HL-60 (cell line): ENCODE measurements at regions not wholly inside any gene's neighbourhood (a gene's known extent, or its start where the extent isn't known, plus 50 kb on each side); places are given as distances from the start of the nearest gene placed in this dataset.
"Not testable (repeated sequence)": the region's sequence is repeated elsewhere in the genome, so short reads cannot be mapped to it uniquely, and the experiment has no call there.

ENCODE experiments used
- DNase-seq, 2 experiments: peaks; one replicate each; pipeline ENCODE4 v3.0.0-alpha.2; 2010 to 2020; ENCODE audit warnings: low read depth in 1 of 2, low spot score in 1 of 2
- H3K27ac ChIP-seq: fragments of 250-450 bp; sonication (Bioruptor Pico); replicated peaks from 2 replicates; pipeline ENCODE4 v1.5.1; 2020; ENCODE audit warnings: mild to moderate bottlenecking, moderate library complexity
- H3K27me3 ChIP-seq: fragments of 250-450 bp; sonication (Bioruptor Pico); 2 replicates; pipeline ENCODE4 v1.5.1; 2021; ENCODE audit warnings: mild to moderate bottlenecking, moderate library complexity; ENCODE audit not compliant: insufficient read depth, poor library complexity, severe bottlenecking
- H3K4me3 ChIP-seq: replicated peaks from 2 replicates; pipeline ENCODE4 v1.5.1; 2011; ENCODE audit warnings: mild to moderate bottlenecking, control low read depth, low read length; ENCODE audit not compliant: insufficient read depth
- GABPA ChIP-seq: IDR thresholded peaks from 2 replicates; pipeline ENCODE4 v1.6.1; 2012; ENCODE audit warnings: low read depth
- POLR2AphosphoS5 ChIP-seq: IDR thresholded peaks from 2 replicates; pipeline ENCODE4 v1.6.1; 2012; ENCODE audit warnings: low read depth
- SPI1 ChIP-seq: IDR thresholded peaks from 2 replicates; pipeline ENCODE4 v1.6.1; 2012; ENCODE audit warnings: low read depth, mild to moderate bottlenecking, borderline replicate concordance
- TF ChIP-seq, protein P1 (sequence below): IDR thresholded peaks from 2 replicates; pipeline ENCODE4 v1.6.1; 2012; ENCODE audit warnings: low read depth; ENCODE audit not compliant: insufficient replicate concordance
- TF ChIP-seq, protein P2 (sequence below): IDR thresholded peaks from one replicate; pipeline ENCODE4 v1.5.1; 2011; ENCODE audit warnings: low read length, control low read depth, inconsistent platforms; ENCODE audit not compliant: insufficient read depth

DNA sequence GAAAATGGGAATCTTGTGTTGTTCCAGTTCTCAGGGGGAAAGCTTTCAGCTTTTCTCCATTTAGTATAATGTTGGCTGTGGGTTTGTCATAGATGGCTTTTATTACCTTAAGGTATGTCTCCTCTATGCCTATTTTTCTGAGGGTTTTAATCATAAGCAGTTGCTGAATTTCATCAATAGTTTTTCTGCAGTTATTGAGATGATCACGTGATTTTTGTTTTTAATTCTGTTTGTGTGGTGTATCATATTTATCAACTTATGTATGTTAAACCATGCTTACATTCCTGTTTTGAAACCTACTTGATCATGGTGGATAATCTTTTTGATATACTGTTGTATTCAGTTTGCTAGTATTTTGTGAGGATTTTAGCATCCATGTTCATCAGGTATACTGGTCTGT is 66.8 kb upstream of the CENPE start:
- no peak for TF ChIP-seq SPI1
- TF ChIP-seq, protein P1, sequence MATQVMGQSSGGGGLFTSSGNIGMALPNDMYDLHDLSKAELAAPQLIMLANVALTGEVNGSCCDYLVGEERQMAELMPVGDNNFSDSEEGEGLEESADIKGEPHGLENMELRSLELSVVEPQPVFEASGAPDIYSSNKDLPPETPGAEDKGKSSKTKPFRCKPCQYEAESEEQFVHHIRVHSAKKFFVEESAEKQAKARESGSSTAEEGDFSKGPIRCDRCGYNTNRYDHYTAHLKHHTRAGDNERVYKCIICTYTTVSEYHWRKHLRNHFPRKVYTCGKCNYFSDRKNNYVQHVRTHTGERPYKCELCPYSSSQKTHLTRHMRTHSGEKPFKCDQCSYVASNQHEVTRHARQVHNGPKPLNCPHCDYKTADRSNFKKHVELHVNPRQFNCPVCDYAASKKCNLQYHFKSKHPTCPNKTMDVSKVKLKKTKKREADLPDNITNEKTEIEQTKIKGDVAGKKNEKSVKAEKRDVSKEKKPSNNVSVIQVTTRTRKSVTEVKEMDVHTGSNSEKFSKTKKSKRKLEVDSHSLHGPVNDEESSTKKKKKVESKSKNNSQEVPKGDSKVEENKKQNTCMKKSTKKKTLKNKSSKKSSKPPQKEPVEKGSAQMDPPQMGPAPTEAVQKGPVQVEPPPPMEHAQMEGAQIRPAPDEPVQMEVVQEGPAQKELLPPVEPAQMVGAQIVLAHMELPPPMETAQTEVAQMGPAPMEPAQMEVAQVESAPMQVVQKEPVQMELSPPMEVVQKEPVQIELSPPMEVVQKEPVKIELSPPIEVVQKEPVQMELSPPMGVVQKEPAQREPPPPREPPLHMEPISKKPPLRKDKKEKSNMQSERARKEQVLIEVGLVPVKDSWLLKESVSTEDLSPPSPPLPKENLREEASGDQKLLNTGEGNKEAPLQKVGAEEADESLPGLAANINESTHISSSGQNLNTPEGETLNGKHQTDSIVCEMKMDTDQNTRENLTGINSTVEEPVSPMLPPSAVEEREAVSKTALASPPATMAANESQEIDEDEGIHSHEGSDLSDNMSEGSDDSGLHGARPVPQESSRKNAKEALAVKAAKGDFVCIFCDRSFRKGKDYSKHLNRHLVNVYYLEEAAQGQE = no peak
- no peak for TF ChIP-seq GABPA
- TF ChIP-seq, protein P2, sequence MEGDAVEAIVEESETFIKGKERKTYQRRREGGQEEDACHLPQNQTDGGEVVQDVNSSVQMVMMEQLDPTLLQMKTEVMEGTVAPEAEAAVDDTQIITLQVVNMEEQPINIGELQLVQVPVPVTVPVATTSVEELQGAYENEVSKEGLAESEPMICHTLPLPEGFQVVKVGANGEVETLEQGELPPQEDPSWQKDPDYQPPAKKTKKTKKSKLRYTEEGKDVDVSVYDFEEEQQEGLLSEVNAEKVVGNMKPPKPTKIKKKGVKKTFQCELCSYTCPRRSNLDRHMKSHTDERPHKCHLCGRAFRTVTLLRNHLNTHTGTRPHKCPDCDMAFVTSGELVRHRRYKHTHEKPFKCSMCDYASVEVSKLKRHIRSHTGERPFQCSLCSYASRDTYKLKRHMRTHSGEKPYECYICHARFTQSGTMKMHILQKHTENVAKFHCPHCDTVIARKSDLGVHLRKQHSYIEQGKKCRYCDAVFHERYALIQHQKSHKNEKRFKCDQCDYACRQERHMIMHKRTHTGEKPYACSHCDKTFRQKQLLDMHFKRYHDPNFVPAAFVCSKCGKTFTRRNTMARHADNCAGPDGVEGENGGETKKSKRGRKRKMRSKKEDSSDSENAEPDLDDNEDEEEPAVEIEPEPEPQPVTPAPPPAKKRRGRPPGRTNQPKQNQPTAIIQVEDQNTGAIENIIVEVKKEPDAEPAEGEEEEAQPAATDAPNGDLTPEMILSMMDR = no peak
- no peak for TF ChIP-seq POLR2AphosphoS5
- Histone ChIP-seq H3K27me3 (peaks cover 3% of the 10 kb centered on the region), H3K4me3 (no peak overlapping the region), H3K27ac (no peak overlapping the region)
- DNase-seq = no peak

DNA sequence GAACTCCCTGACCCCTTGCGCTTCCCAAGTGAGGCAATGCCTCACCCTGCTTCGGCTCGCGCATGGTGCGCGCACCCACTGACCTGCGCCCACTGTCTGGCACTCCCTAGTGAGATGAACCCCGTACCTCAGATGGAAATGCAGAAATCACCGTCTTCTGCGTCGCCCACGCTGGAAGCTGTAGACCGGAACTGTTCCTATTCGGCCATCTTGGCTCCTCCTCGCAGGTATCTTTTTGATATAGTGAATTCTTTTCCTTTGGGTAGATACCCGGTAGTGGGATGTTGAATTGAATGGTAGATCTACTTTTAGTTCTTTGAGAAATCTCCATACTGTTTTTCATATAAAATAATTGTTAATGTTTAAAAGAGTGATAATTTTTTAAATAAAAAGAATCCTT is 57.9 kb upstream of the CENPE start:
- H3K27ac ChIP-seq, H3K27me3 ChIP-seq, H3K4me3 ChIP-seq, DNase-seq: not testable (repeated sequence)
